ENCODE measurements at regions not wholly inside any gene's neighbourhood (a gene's known extent, or its start where the extent isn't known, plus 50 kb on each side); places are given as distances from the start of the nearest gene placed in this dataset.

GRCh38 chr14:22427771-22428231 is 161.2 kb downstream of the DAD1 start:
- no peak for TF ChIP-seq CTCF (IDR thresholded peaks at IDR 0.05)
- no peak for TF ChIP-seq POLR2A (IDR thresholded peaks at IDR 0.05)

All from adrenal gland (tissue), 5 donors.